A549 (cell line): ENCODE measurements at regions not wholly inside any gene's neighbourhood (a gene's known extent, or its start where the extent isn't known, plus 50 kb on each side); places are given as distances from the start of the nearest gene placed in this dataset.

Experiments
- ATAC-seq, 2 experiments: fragments of 200-7000 bp in 1 of 2; fragments of >200 bp in 1 of 2; cut with Nextera tagmentation in 1 of 2; cut with Tn5 transposase in 1 of 2; 3 replicates each; pipeline versions ENCODE4 v1.8.0 to v1.9.1; 2018 to 2020; ENCODE audit warnings: mild to moderate bottlenecking in 1 of 2, moderate library complexity in 1 of 2
- CTCF ChIA-PET: fragments of 300-600 bp; sonication (Branson Sonifier 250); formaldehyde crosslinking; extraction: SDS; loops from one replicate; lab custom pipeline; 2021; ENCODE audit warnings: antibody characterized with exemption, inconsistent platforms; lab: Yijun Ruan, JAX
- POLR2A ChIA-PET: fragments of 350-600 bp; formaldehyde crosslinking; extraction: SDS; loops from one replicate; lab custom pipeline; 2021; ENCODE audit warnings: antibody characterized with exemption, inconsistent platforms; lab: Yijun Ruan, JAX
- DNase-seq, 2 experiments: peaks; one replicate each; pipeline versions ENCODE4 v3.0.0 to v3.0.0-alpha.2; 2011 to 2016; ENCODE audit warnings: low read depth in 1 of 2, low spot score in 1 of 2
- FAIRE-seq: peaks from 2 replicates; lab custom pipeline; 2011; peaks lifted over from hg19 to GRCh38; lab: Jason Lieb, UNC
- H3K27ac ChIP-seq, 2 experiments: fragments of >200 bp; sonication (Bioruptor Twin); formaldehyde crosslinking; 3 replicates each; pipeline ENCODE4 v1.5.1; 2016 to 2017
- H3K4me1 ChIP-seq: fragments of >200 bp; sonication (Bioruptor Twin); formaldehyde crosslinking; 3 replicates; pipeline ENCODE4 v1.6.1; 2016
- H3K4me2 ChIP-seq: fragments of >200 bp; sonication (Bioruptor Twin); formaldehyde crosslinking; 3 replicates; pipeline ENCODE4 v1.6.1; 2016
- H3K4me3 ChIP-seq: fragments of >200 bp; sonication (Bioruptor Twin); formaldehyde crosslinking; 3 replicates; pipeline ENCODE4 v1.5.1; 2016
- H3K9me3 ChIP-seq: fragments of >200 bp; sonication (Bioruptor Twin); formaldehyde crosslinking; 3 replicates; pipeline ENCODE4 v1.6.1; 2016
- ATOH8 ChIP-seq: fragments of 250-450 bp; sonication (Bioruptor Pico); IDR thresholded peaks from 2 replicates; pipeline ENCODE4 v1.5.0; 2020; ENCODE audit warnings: low read depth, mild to moderate bottlenecking, moderate library complexity
- CBX8 ChIP-seq: fragments of 200-600 bp; sonication (generic); IDR thresholded peaks from 2 replicates; pipeline ENCODE4 v1.6.1; 2016
- CHD2 ChIP-seq: fragments of 150-350 bp; IDR thresholded peaks from 2 replicates; pipeline ENCODE4 v1.6.1; 2014; ENCODE audit warnings: low read length; ENCODE audit not compliant: partially characterized antibody
- EHF ChIP-seq: fragments of 250-450 bp; sonication (Bioruptor Pico); IDR thresholded peaks from 2 replicates; pipeline ENCODE4 v1.5.0; 2020; ENCODE audit warnings: mild to moderate bottlenecking
- ESRRA ChIP-seq: fragments of 150-350 bp; IDR thresholded peaks from 2 replicates; pipeline ENCODE4 v1.6.1; 2014; ENCODE audit warnings: mild to moderate bottlenecking, low read length, borderline replicate concordance
- HES2 ChIP-seq: fragments of >200 bp; sonication (Bioruptor Twin); formaldehyde crosslinking; IDR thresholded peaks from 2 replicates; pipeline ENCODE4 v1.6.1; 2016
- HEYL ChIP-seq: fragments of 250-450 bp; sonication (Bioruptor Pico); IDR thresholded peaks from 2 replicates; pipeline ENCODE4 v1.8.0; 2021; ENCODE audit warnings: mild to moderate bottlenecking, moderate library complexity
- HOXB5 ChIP-seq: fragments of 250-450 bp; sonication (Bioruptor Pico); IDR thresholded peaks from 2 replicates; pipeline ENCODE4 v1.5.0; 2020; ENCODE audit warnings: mild to moderate bottlenecking, moderate library complexity
- JUNB ChIP-seq: fragments of >200 bp; sonication (Bioruptor Twin); formaldehyde crosslinking; IDR thresholded peaks from 2 replicates; pipeline ENCODE4 v1.6.1; 2016
- RAD21 ChIP-seq, 2 experiments: fragments of >200 bp in 1 of 2; sonication (Bioruptor Twin) in 1 of 2; formaldehyde crosslinking in 1 of 2; IDR thresholded peaks in 1 of 2; conservative IDR thresholded peaks in 1 of 2; 2 replicates in 1 of 2; 3 replicates in 1 of 2; pipeline ENCODE4 v1.6.1; 2012 to 2018; ENCODE audit warnings: inconsistent platforms in 1 of 2
- TP53 ChIP-seq: fragments of 250-450 bp; sonication (Bioruptor Pico); IDR thresholded peaks from 2 replicates; pipeline ENCODE4 v1.5.0; 2021; ENCODE audit warnings: mild to moderate bottlenecking, moderate library complexity
- USF2 ChIP-seq: fragments of 450-650 bp; IDR thresholded peaks from 2 replicates; pipeline ENCODE4 v1.6.1; 2014; ENCODE audit warnings: antibody characterized with exemption
- ZSCAN20 ChIP-seq: fragments of 250-450 bp; sonication (Bioruptor Pico); IDR thresholded peaks from 2 replicates; pipeline ENCODE4 v1.8.0; 2022; ENCODE audit warnings: mild to moderate bottlenecking, moderate library complexity
- WGBS: methylation state at CpG from one replicate; pipeline ENCODE4 v1.1.6; 2017; ENCODE audit errors: missing lambda C conversion rate; 5-methylcytosine and 5-hydroxymethylcytosine counted together
- TF ChIP-seq, protein P1 (sequence below): fragments of 200-600 bp; sonication (generic); IDR thresholded peaks from 2 replicates; pipeline ENCODE4 v1.6.1; 2016; ENCODE audit warnings: antibody characterized with exemption, mild to moderate bottlenecking, moderate library complexity

GRCh38 chr12:98374007-98374406 is 141.4 kb upstream of the TMPO start:
- no peak for TF ChIP-seq CBX8
- peak in 1 of 2 experiments; percentile 9; a peak in 1 of 5 replicates for TF ChIP-seq RAD21 (conservative IDR thresholded peaks at IDR 0.05 in 1 of 2, IDR thresholded peaks at IDR 0.05 in 1 of 2)
- WGBS = 93% methylated on average over 1 of the region's 1 CpG
- Histone ChIP-seq H3K4me2 (no peak overlapping the region), H3K4me1 (no peaks in the 10 kb centered on the region), H3K9me3 (no peaks in the 10 kb centered on the region), H3K4me3 (no peak overlapping the region), H3K27ac (no peak overlapping the region)
- FAIRE-seq = no peak
- peak; percentile 48 to 76; a peak in 3 of 6 replicates for ATAC-seq
- CTCF ChIA-PET = interaction anchor here (0.6 to 1.8 kb wide), 4 partner anchors 14 to 145 kb away, joined by 3 to 6 read pairs (median 3); no protein-coding TSS in a partner anchor
- peak in 1 of 2 experiments; percentile 22 for DNase-seq
- POLR2A ChIA-PET = no interaction called here

DNA sequence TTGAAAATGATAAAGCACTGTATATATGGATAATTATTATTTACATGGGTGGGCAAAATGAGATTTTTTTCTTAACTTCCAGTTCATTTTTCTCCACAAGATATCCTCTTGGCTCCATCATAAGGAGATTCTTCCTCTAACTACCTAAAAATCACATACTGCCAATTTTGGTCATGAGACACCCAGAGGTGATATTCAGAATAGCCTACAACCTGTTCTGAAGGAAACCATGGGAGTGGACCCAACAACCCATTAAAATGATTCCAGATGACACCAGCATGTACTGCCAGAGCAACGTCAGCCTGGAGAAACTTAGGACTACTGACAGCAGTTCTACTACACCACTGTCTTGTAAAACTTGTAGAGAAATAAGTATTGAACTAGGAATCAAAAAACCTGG is 136.3 kb upstream of the TMPO start:
- POLR2A ChIA-PET = no interaction called here
- no peak overlapping the region for H3K4me3 ChIP-seq
- H3K4me1 ChIP-seq = no peaks in the 10 kb centered on the region
- H3K9me3 ChIP-seq = no peaks in the 10 kb centered on the region
- 0% methylated on average over 1 of the region's 1 CpG for WGBS
- peak in 1 of 2 experiments; percentile 42; a peak in 1 of 6 replicates for ATAC-seq
- CTCF ChIA-PET = interaction anchor here (1.4 kb wide), 1 partner anchor 9 kb away, joined by 4 read pairs; no protein-coding TSS in a partner anchor
- no peak for TF ChIP-seq EHF (CRISPR knock-in tag)
- TF ChIP-seq ZSCAN20 (CRISPR knock-in tag) = no peak
- DNase-seq = no peak
- no peak overlapping the region for H3K27ac ChIP-seq
- no peak overlapping the region for H3K4me2 ChIP-seq
- FAIRE-seq = no peak

DNA sequence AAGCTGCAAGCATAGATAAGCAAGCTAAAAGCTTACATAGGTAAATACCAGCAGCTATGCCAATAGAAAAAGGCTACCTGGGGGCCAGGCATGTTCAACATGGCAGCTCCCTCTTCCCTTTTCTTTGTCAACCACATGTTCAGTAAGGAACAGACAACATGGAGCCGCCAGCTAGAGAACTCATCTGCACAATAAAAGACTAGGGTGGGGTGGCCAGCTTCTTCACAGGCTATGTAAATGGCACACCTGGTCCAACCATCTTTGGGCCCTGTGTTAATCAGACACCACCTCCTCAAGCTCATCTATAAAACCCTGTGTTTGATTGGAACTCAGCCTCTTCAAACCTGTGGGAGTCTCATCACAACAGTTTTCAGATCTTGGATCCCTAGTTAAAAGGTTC is 129.7 kb upstream of the TMPO start:
- no peak for TF ChIP-seq ESRRA
- TF ChIP-seq JUNB = no peak
- TF ChIP-seq USF2 = no peak
- TF ChIP-seq HOXB5 (CRISPR knock-in tag) = no peak
- TF ChIP-seq HEYL (CRISPR knock-in tag) = no peak
- TF ChIP-seq TP53 (CRISPR knock-in tag) = no peak
- TF ChIP-seq ATOH8 (CRISPR knock-in tag) = no peak
- no peak for TF ChIP-seq HES2
- Histone ChIP-seq H3K9me3 (no peaks in the 10 kb centered on the region), H3K4me3 (no peak overlapping the region), H3K4me2 (no peak overlapping the region), H3K4me1 (no peaks in the 10 kb centered on the region), H3K27ac (no peak overlapping the region)
- WGBS = 38% methylated on average over 1 of the region's 1 CpG
- ATAC-seq = no peak
- CTCF ChIA-PET = interaction anchor here (1.2 kb wide), 1 partner anchor 10 kb away, joined by 3 read pairs; no protein-coding TSS in a partner anchor
- no peak for DNase-seq
- POLR2A ChIA-PET = no interaction called here
- no peak for FAIRE-seq

- DNase-seq = no peak
- no peaks in the 10 kb centered on the region for H3K4me1 ChIP-seq
- TF ChIP-seq, protein P1, sequence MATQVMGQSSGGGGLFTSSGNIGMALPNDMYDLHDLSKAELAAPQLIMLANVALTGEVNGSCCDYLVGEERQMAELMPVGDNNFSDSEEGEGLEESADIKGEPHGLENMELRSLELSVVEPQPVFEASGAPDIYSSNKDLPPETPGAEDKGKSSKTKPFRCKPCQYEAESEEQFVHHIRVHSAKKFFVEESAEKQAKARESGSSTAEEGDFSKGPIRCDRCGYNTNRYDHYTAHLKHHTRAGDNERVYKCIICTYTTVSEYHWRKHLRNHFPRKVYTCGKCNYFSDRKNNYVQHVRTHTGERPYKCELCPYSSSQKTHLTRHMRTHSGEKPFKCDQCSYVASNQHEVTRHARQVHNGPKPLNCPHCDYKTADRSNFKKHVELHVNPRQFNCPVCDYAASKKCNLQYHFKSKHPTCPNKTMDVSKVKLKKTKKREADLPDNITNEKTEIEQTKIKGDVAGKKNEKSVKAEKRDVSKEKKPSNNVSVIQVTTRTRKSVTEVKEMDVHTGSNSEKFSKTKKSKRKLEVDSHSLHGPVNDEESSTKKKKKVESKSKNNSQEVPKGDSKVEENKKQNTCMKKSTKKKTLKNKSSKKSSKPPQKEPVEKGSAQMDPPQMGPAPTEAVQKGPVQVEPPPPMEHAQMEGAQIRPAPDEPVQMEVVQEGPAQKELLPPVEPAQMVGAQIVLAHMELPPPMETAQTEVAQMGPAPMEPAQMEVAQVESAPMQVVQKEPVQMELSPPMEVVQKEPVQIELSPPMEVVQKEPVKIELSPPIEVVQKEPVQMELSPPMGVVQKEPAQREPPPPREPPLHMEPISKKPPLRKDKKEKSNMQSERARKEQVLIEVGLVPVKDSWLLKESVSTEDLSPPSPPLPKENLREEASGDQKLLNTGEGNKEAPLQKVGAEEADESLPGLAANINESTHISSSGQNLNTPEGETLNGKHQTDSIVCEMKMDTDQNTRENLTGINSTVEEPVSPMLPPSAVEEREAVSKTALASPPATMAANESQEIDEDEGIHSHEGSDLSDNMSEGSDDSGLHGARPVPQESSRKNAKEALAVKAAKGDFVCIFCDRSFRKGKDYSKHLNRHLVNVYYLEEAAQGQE = no peak
- TF ChIP-seq CHD2 = no peak
- TF ChIP-seq HES2 = no peak
- ChIA-PET CTCF (interaction anchor here (1.0 to 2.9 kb wide), 2 partner anchors 10 to 13 kb away, joined by 3 to 11 read pairs; no protein-coding TSS in a partner anchor), POLR2A (no interaction called here)
- no peaks in the 10 kb centered on the region for H3K9me3 ChIP-seq
- FAIRE-seq = no peak
- ATAC-seq = no peak
- no peak overlapping the region for H3K4me2 ChIP-seq
- no peak overlapping the region for H3K4me3 ChIP-seq
- no peak overlapping the region for H3K27ac ChIP-seq
- 67% methylated on average over 2 of the region's 2 CpGs for WGBS
These were observed 127.9 kb upstream of the TMPO start for GRCh38 chr12:98387444-98387843.
